HG03565 (cell line): ENCODE measurements at regions not wholly inside any gene's neighbourhood (a gene's known extent, or its start where the extent isn't known, plus 50 kb on each side); places are given as distances from the start of the nearest gene placed in this dataset.

Experiments
- ATAC-seq: cut with Tn5 transposase; IDR thresholded peaks from one replicate; pipeline ENCODE4 v1.9.1; 2021; ENCODE audit warnings: mild to moderate bottlenecking, moderate library complexity; ENCODE audit not compliant: unreplicated experiment

- no peak for ATAC-seq
Measured at GRCh38 chr2:134135793-134136192, 118.1 kb upstream of the MGAT5 start.

GRCh38 chr2:134136731-134137130 lies 117.1 kb upstream of the MGAT5 start:
- no peak for ATAC-seq

GRCh38 chr2:134137182-134137611 lies 116.7 kb upstream of the MGAT5 start:
- ATAC-seq: no peak

- ATAC-seq: no peak
Measured at GRCh38 chr2:134138115-134138514, 115.8 kb upstream of the MGAT5 start.

GRCh38 chr2:134139611-134140010 lies 114.3 kb upstream of the MGAT5 start:
- ATAC-seq: no peak

- no peak for ATAC-seq
Measured at GRCh38 chr2:134140251-134140661, 113.6 kb upstream of the MGAT5 start.

GRCh38 chr2:134141598-134142340 lies 112.1 kb upstream of the MGAT5 start:
- ATAC-seq: no peak

- ATAC-seq: no peak
Measured at GRCh38 chr2:134142341-134142738, 111.5 kb upstream of the MGAT5 start.

- ATAC-seq: no peak
Measured at GRCh38 chr2:134142903-134143302, 111.0 kb upstream of the MGAT5 start.

- ATAC-seq: no peak
Measured at GRCh38 chr2:134143568-134143967, 110.3 kb upstream of the MGAT5 start.

GRCh38 chr2:134144081-134144596 lies 109.7 kb upstream of the MGAT5 start:
- ATAC-seq: no peak

GRCh38 chr2:134144651-134145050 lies 109.2 kb upstream of the MGAT5 start:
- no peak for ATAC-seq

GRCh38 chr2:134145519-134145918 lies 108.4 kb upstream of the MGAT5 start:
- ATAC-seq: no peak

GRCh38 chr2:134146161-134146560 lies 107.7 kb upstream of the MGAT5 start:
- no peak for ATAC-seq

- no peak for ATAC-seq
Measured at GRCh38 chr2:134146620-134147019, 107.3 kb upstream of the MGAT5 start.

GRCh38 chr2:134148172-134148571 lies 105.7 kb upstream of the MGAT5 start:
- ATAC-seq: no peak

GRCh38 chr2:134148843-134149472 lies 104.9 kb upstream of the MGAT5 start:
- no peak for ATAC-seq

- ATAC-seq: no peak
Measured at GRCh38 chr2:134149904-134150303, 104.0 kb upstream of the MGAT5 start.

- no peak for ATAC-seq
Measured at GRCh38 chr2:134150760-134151159, 103.1 kb upstream of the MGAT5 start.

GRCh38 chr2:134152045-134153010 lies 101.5 kb upstream of the MGAT5 start:
- ATAC-seq: no peak

GRCh38 chr2:134153294-134153880 lies 100.5 kb upstream of the MGAT5 start:
- no peak for ATAC-seq
